Stomach (tissue), 8 donors: ENCODE measurements at regions not wholly inside any gene's neighbourhood (a gene's known extent, or its start where the extent isn't known, plus 50 kb on each side); places are given as distances from the start of the nearest gene placed in this dataset.

ENCODE experiments used
- DNase-seq, 2 donors: peaks; one replicate each; pipeline versions ENCODE4 v3.0.0 to v3.0.0-alpha.2; 2013 to 2019
- H3K27ac ChIP-seq, 5 donors: fragments of 200-600 bp in 4 of 5; sonication (generic) in 4 of 5; one replicate each; pipeline ENCODE4 v1.5.1; 2013 to 2019; ENCODE audit warnings: mild to moderate bottlenecking in 1 of 5, moderate library complexity in 1 of 5
- H3K27me3 ChIP-seq, 3 donors: fragments of 200-600 bp; sonication (generic); one replicate each; pipeline ENCODE4 v1.5.1; 2017 to 2019; ENCODE audit warnings: mixed run types in 1 of 3
- H3K36me3 ChIP-seq, 4 donors: fragments of 200-600 bp; sonication (generic); 1 replicate in 3 of 4; 2 replicates in 1 of 4; pipeline ENCODE4 v1.5.1; 2016 to 2019
- H3K4me1 ChIP-seq, 4 donors: fragments of 200-600 bp; sonication (generic); one replicate each; pipeline ENCODE4 v1.5.1; 2016 to 2019
- H3K4me3 ChIP-seq, 4 donors: fragments of 200-600 bp; sonication (generic) in 3 of 4; one replicate each; pipeline ENCODE4 v1.5.1; 2016 to 2019; ENCODE audit warnings: mild to moderate bottlenecking in 1 of 4
- H3K9me3 ChIP-seq, 4 donors: fragments of 200-600 bp; sonication (generic); one replicate each; pipeline ENCODE4 v1.5.1; 2016 to 2019
- CTCF ChIP-seq, 7 experiments: fragments of 450-650 bp in 4 of 7; fragments of 200-600 bp in 3 of 7; sonication (generic) in 3 of 7; IDR thresholded peaks; one replicate each; pipeline ENCODE4 v1.5.1; 2016 to 2019; ENCODE audit warnings: antibody characterized with exemption in 7 of 7, control low read depth in 2 of 7, mild to moderate bottlenecking in 1 of 7
- EP300 ChIP-seq: sonication (generic); formaldehyde crosslinking; IDR thresholded peaks from one replicate; pipeline ENCODE4 v1.6.1; 2017; ENCODE audit warnings: antibody characterized with exemption
- POLR2A ChIP-seq, 4 donors: fragments of 450-650 bp; IDR thresholded peaks; one replicate each; pipeline ENCODE4 v1.6.1; 2016; ENCODE audit warnings: antibody characterized with exemption in 4 of 4, control low read depth in 2 of 4, mild to moderate bottlenecking in 1 of 4, moderate library complexity in 1 of 4
- POLR2AphosphoS5 ChIP-seq, 3 donors: sonication (generic); formaldehyde crosslinking; IDR thresholded peaks; one replicate each; pipeline ENCODE4 v1.6.1; 2016; ENCODE audit warnings: antibody characterized with exemption in 3 of 3
- WGBS, 5 donors: extraction: QIAGEN DNeasy Blood & Tissue Kit in 3 of 5; methylation state at CpG; one replicate each; pipeline versions ENCODE4 v1.1.5 to v1.1.7; 2013 to 2018; 5-methylcytosine and 5-hydroxymethylcytosine counted together
- intact Hi-C: fragments of 100-400 bp; cut with DNase I; formaldehyde crosslinking; loops from one replicate; pipeline ENCODE4 v1.15.1; 2023; ENCODE audit warnings: low total_unique reads
- donor health status: healthy with polysubstance abuse.
- donor health status: Bipolar disorder and iron deficiency.
- donor health status: healthy.

- peaks cover 0 to 7% (median 0%) of the 10 kb centered on the region in 4 donors for H3K4me1 ChIP-seq
- TF ChIP-seq CTCF (IDR thresholded peaks at IDR 0.05) = no peak
- no peak for TF ChIP-seq POLR2AphosphoS5 (IDR thresholded peaks at IDR 0.05)
- TF ChIP-seq POLR2A (IDR thresholded peaks at IDR 0.05) = no peak
- TF ChIP-seq EP300 = no peak
- intact Hi-C loops = no loop called here
- no peaks in the 10 kb centered on the region for H3K36me3 ChIP-seq
- no peak for DNase-seq
- H3K27ac ChIP-seq = no peak overlapping the region
- H3K4me3 ChIP-seq = no peak overlapping the region
- H3K27me3 ChIP-seq = no peaks in the 10 kb centered on the region
- whole genome bisulfite sequencing, 5 donors = 94 to 97% (median 95%) methylated on average over 2 of the region's 2 CpGs
- H3K9me3 ChIP-seq = no peaks in the 10 kb centered on the region
Observed at GRCh38 chr21:35952651-35953340, 107.5 kb downstream of the SETD4 start.

- H3K36me3 ChIP-seq = no peaks in the 10 kb centered on the region
- no peaks in the 10 kb centered on the region for H3K9me3 ChIP-seq
- intact Hi-C loops = no loop called here
- TF ChIP-seq CTCF (IDR thresholded peaks at IDR 0.05) (no peak), POLR2AphosphoS5 (IDR thresholded peaks at IDR 0.05) (no peak), EP300 (no peak), POLR2A (IDR thresholded peaks at IDR 0.05) (no peak)
- H3K27ac ChIP-seq = no peak overlapping the region
- H3K4me1 ChIP-seq = peaks cover 0 to 5% (median 0%) of the 10 kb centered on the region in 4 donors
- DNase-seq = no peak
- H3K4me3 ChIP-seq = no peak overlapping the region
- no peaks in the 10 kb centered on the region for H3K27me3 ChIP-seq
- 76 to 94% (median 89%) methylated on average over 1 of the region's 1 CpG for WGBS, 5 donors
Observed at GRCh38 chr21:35948982-35949381, 111.3 kb downstream of the SETD4 start.

- WGBS, 5 donors = 71 to 89% (median 84%) methylated on average over 6 of the region's 6 CpGs
- no peak for TF ChIP-seq POLR2A (IDR thresholded peaks at IDR 0.05)
- no peak for TF ChIP-seq POLR2AphosphoS5 (IDR thresholded peaks at IDR 0.05)
- no peak for TF ChIP-seq CTCF (IDR thresholded peaks at IDR 0.05)
- TF ChIP-seq EP300 = no peak
- no peak overlapping the region for H3K4me3 ChIP-seq
- DNase-seq = no peak
- H3K27me3 ChIP-seq = no peaks in the 10 kb centered on the region
- H3K27ac ChIP-seq = no peak overlapping the region
- intact Hi-C loops = no loop called here
- peaks cover 0 to under 1% (median under 1%) of the 10 kb centered on the region in 4 donors for H3K4me1 ChIP-seq
- no peaks in the 10 kb centered on the region for H3K36me3 ChIP-seq
- no peaks in the 10 kb centered on the region for H3K9me3 ChIP-seq
Observed at GRCh38 chr21:35945089-35945671, 115.1 kb downstream of the SETD4 start.

- 72 to 86% (median 81%) methylated on average over 3 of the region's 3 CpGs for WGBS, 5 donors
Observed at GRCh38 chr21:35943752-35944151, 116.6 kb downstream of the SETD4 start.

More at GRCh38 chr21:35943752-35944151, 116.6 kb downstream of the SETD4 start:
- H3K36me3 ChIP-seq = no peaks in the 10 kb centered on the region
- DNase-seq = no peak
- H3K4me3 ChIP-seq = no peak overlapping the region
- TF ChIP-seq POLR2A (IDR thresholded peaks at IDR 0.05) (no peak), EP300 (no peak), POLR2AphosphoS5 (IDR thresholded peaks at IDR 0.05) (no peak), CTCF (IDR thresholded peaks at IDR 0.05) (no peak)
- no peak overlapping the region for H3K27ac ChIP-seq
- peaks cover 0 to 6% (median 2%) of the 10 kb centered on the region in 4 donors for H3K4me1 ChIP-seq
- intact Hi-C loops = no loop called here
- no peaks in the 10 kb centered on the region for H3K9me3 ChIP-seq
- H3K27me3 ChIP-seq = no peaks in the 10 kb centered on the region
